ENCODE measurements at regions not wholly inside any gene's neighbourhood (a gene's known extent, or its start where the extent isn't known, plus 50 kb on each side); places are given as distances from the start of the nearest gene placed in this dataset.

DNA sequence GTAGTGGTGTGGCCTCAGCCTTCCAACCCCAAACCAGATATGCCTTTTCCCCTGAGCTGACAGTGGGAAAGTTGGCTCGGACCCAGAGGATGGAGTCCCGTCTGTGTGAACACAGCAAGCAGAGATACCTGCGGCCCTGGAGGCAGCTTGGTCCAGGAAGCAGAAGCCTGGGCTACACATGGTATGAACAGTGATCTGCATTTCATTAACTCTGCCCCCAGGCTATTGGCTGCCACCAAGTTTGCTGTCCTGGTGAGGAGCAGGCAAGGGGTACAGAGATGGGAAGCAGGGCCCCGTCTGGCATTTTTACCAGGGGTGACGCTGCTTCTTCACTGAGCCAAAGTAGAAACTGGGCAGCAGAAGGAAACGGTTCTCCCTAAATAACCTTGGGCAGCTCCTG is 90.0 kb downstream of the EDN3 start:
- BruUV-seq (replicated peaks) = no TSS peak
- DNase-seq (ENCODE audit: extremely low read depth in 1 of 4, low spot score in 3 of 4) = no peak
- Histone ChIP-seq H4K20me1 (replicated peaks; ENCODE audit: control insufficient read depth, insufficient read depth, low read length) (no peaks in the 10 kb centered on the region), H3K79me2 (ENCODE audit: control insufficient read depth, insufficient read depth, low read length) (no peaks in the 10 kb centered on the region), H3K4me3 (no peak overlapping the region), H3K27ac (ENCODE audit: extremely low read depth, low read depth, low read length) (no peak overlapping the region), H3K4me1 (replicated peaks in 1 of 2; ENCODE audit: control insufficient read depth in 2 of 2, insufficient read depth in 2 of 2, low read length in 2 of 2) (no peaks in the 10 kb centered on the region), H3K9ac (ENCODE audit: insufficient read depth in 1 of 2, low read depth in 2 of 2, low read length in 2 of 2) (no peak overlapping the region), H3K36me3 (ENCODE audit: control insufficient read depth, insufficient read depth, low read length) (no peaks in the 10 kb centered on the region), H3K9me1 (ENCODE audit: control insufficient read depth, insufficient read depth, low read length) (no peaks in the 10 kb centered on the region), H3K27me3 (ENCODE audit: control insufficient read depth in 2 of 2, insufficient read depth in 2 of 2, low read length in 2 of 2) (no peaks in the 10 kb centered on the region), H2AFZ (ENCODE audit: low read depth, low read length) (no peak overlapping the region), H3K9me3 (replicated peaks; ENCODE audit: control insufficient read depth, insufficient read depth, low read depth, low read length) (no peaks in the 10 kb centered on the region), H3K4me2 (ENCODE audit: insufficient read depth, low read length) (no peak overlapping the region)
- WGBS (ENCODE audit: insufficient coverage, low coverage, missing lambda C conversion rate) = 0% methylated on average over 6 of the region's 6 CpGs
- intact Hi-C loops (cut with micrococcal nuclease) (no loop called here), in situ Hi-C loops (cut with MboI) (no loop called here)
- TF ChIP-seq NR3C1 (CRISPR knock-in tag; IDR thresholded peaks at IDR 0.05) = no peak
- no peak for TF ChIP-seq CCNT2 (IDR thresholded peaks at IDR 0.05; ENCODE audit: borderline replicate concordance, extremely low read depth, insufficient read length, low read depth, low read length)
- TF ChIP-seq MTF1 (CRISPR knock-in tag; IDR thresholded peaks at IDR 0.05; ENCODE audit: borderline replicate concordance) = no peak
- TF ChIP-seq CHD1 (IDR thresholded peaks at IDR 0.05; ENCODE audit: low read length) = no peak
- FAIRE-seq = no peak
- ChIA-PET POLR2A (no interaction called here), CTCF (ENCODE audit: low intra/inter-chr PET ratio) (no interaction called here)
- ATAC-seq = no peak

DNA sequence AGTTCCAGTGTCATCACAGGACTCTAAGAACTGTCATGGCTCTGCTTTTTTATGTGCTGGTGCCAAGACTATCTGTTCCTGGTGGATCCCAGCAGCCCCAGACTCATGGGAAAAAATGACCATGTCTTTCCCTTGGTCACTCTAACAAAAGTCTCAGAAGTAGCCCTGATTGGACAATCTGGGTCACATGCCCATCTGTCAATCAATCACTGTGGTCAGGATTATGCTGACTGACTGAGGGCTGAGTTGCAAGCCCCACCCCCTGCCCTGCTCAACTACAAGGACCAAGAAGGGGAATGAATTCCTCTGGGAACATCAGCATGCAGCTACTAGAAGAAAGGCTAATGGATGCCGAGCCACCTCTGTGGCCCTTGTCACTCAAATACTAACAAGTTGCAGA is 91.6 kb downstream of the EDN3 start:
- WGBS (ENCODE audit: insufficient coverage, low coverage, missing lambda C conversion rate) = 0% methylated on average over 1 of the region's 1 CpG
- Histone ChIP-seq H3K4me1 (replicated peaks in 1 of 2; ENCODE audit: control insufficient read depth in 2 of 2, insufficient read depth in 2 of 2, low read length in 2 of 2) (no peaks in the 10 kb centered on the region), H3K9me3 (replicated peaks; ENCODE audit: control insufficient read depth, insufficient read depth, low read depth, low read length) (no peaks in the 10 kb centered on the region), H3K4me2 (ENCODE audit: insufficient read depth, low read length) (no peak overlapping the region), H3K27ac (ENCODE audit: extremely low read depth, low read depth, low read length) (no peak overlapping the region), H3K9ac (ENCODE audit: insufficient read depth in 1 of 2, low read depth in 2 of 2, low read length in 2 of 2) (no peak overlapping the region), H3K79me2 (ENCODE audit: control insufficient read depth, insufficient read depth, low read length) (no peaks in the 10 kb centered on the region), H2AFZ (ENCODE audit: low read depth, low read length) (no peak overlapping the region), H4K20me1 (replicated peaks; ENCODE audit: control insufficient read depth, insufficient read depth, low read length) (no peaks in the 10 kb centered on the region), H3K9me1 (ENCODE audit: control insufficient read depth, insufficient read depth, low read length) (no peaks in the 10 kb centered on the region), H3K27me3 (ENCODE audit: control insufficient read depth in 2 of 2, insufficient read depth in 2 of 2, low read length in 2 of 2) (peaks cover 0 to 10% of the 10 kb centered on the region in 2 experiments; a peak in 2 of 5 replicates), H3K4me3 (no peak overlapping the region), H3K36me3 (ENCODE audit: control insufficient read depth, insufficient read depth, low read length) (no peaks in the 10 kb centered on the region)
- in situ Hi-C loops (cut with MboI) (no loop called here), intact Hi-C loops (cut with micrococcal nuclease) (no loop called here)
- no peak for ATAC-seq
- no peak for FAIRE-seq
- ChIA-PET POLR2A (interaction anchor here (0.6 kb wide), 1 partner anchor 485 kb away, joined by 4 read pairs; no protein-coding TSS in a partner anchor), CTCF (ENCODE audit: low intra/inter-chr PET ratio) (no interaction called here)
- peak in 2 of 4 experiments; percentile 16 for DNase-seq (ENCODE audit: extremely low read depth in 1 of 4, low spot score in 3 of 4)
- BruUV-seq (replicated peaks) = no TSS peak
- TF ChIP-seq, protein P1, sequence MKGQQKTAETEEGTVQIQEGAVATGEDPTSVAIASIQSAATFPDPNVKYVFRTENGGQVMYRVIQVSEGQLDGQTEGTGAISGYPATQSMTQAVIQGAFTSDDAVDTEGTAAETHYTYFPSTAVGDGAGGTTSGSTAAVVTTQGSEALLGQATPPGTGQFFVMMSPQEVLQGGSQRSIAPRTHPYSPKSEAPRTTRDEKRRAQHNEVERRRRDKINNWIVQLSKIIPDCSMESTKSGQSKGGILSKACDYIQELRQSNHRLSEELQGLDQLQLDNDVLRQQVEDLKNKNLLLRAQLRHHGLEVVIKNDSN (CRISPR knock-in tag; IDR thresholded peaks at IDR 0.05) = peak; percentile 46; the same call in 1 of the 2 replicates
- TF ChIP-seq, protein P2, sequence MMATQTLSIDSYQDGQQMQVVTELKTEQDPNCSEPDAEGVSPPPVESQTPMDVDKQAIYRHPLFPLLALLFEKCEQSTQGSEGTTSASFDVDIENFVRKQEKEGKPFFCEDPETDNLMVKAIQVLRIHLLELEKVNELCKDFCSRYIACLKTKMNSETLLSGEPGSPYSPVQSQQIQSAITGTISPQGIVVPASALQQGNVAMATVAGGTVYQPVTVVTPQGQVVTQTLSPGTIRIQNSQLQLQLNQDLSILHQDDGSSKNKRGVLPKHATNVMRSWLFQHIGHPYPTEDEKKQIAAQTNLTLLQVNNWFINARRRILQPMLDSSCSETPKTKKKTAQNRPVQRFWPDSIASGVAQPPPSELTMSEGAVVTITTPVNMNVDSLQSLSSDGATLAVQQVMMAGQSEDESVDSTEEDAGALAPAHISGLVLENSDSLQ (IDR thresholded peaks at IDR 0.05) = peak; percentile 75
- TF ChIP-seq, protein P3, sequence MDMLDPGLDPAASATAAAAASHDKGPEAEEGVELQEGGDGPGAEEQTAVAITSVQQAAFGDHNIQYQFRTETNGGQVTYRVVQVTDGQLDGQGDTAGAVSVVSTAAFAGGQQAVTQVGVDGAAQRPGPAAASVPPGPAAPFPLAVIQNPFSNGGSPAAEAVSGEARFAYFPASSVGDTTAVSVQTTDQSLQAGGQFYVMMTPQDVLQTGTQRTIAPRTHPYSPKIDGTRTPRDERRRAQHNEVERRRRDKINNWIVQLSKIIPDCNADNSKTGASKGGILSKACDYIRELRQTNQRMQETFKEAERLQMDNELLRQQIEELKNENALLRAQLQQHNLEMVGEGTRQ (CRISPR knock-in tag; IDR thresholded peaks at IDR 0.05) = peak; percentile 77
- TF ChIP-seq PRMT5 (CRISPR knock-in tag; IDR thresholded peaks at IDR 0.05) = no peak
- TF ChIP-seq, protein P4, sequence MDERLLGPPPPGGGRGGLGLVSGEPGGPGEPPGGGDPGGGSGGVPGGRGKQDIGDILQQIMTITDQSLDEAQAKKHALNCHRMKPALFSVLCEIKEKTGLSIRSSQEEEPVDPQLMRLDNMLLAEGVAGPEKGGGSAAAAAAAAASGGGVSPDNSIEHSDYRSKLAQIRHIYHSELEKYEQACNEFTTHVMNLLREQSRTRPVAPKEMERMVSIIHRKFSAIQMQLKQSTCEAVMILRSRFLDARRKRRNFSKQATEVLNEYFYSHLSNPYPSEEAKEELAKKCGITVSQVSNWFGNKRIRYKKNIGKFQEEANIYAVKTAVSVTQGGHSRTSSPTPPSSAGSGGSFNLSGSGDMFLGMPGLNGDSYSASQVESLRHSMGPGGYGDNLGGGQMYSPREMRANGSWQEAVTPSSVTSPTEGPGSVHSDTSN (CRISPR knock-in tag; IDR thresholded peaks at IDR 0.05; ENCODE audit: low read depth) = no peak
- TF ChIP-seq, protein P4 (tag; conservative IDR thresholded peaks at IDR 0.05; ENCODE audit: low read depth) = peak; percentile 30; the same call in 1 of the 2 replicates

Data from K562 (cell line).